H1 (cell line): ENCODE measurements at regions not wholly inside any gene's neighbourhood (a gene's known extent, or its start where the extent isn't known, plus 50 kb on each side); places are given as distances from the start of the nearest gene placed in this dataset.
A peak's percentile ranks its signal among the peaks of the same experiment; 100 is the strongest.

Experiments used
- CTCF ChIA-PET: fragments of 300-600 bp; sonication (Branson Sonifier 250); formaldehyde crosslinking; loops from one replicate; lab custom pipeline; 2021; ENCODE audit not compliant: partially characterized antibody; lab: Charles Lee
- POLR2A ChIA-PET: fragments of 300-600 bp; sonication (Branson Sonifier 250); formaldehyde crosslinking; loops from one replicate; lab custom pipeline; 2021; ENCODE audit warnings: inconsistent platforms; ENCODE audit not compliant: partially characterized antibody; lab: Charles Lee
- DNase-seq, 2 experiments: peaks; one replicate each; pipeline versions ENCODE4 v3.0.0 to v3.0.0-alpha.2; 2010 to 2022; ENCODE audit warnings: low spot score in 2 of 2, low read depth in 1 of 2, mixed read lengths in 1 of 2
- FAIRE-seq: peaks from 2 replicates; lab custom pipeline; 2011; peaks lifted over from hg19 to GRCh38; lab: Jason Lieb, UNC
- H2AFZ ChIP-seq: 2 replicates; pipeline ENCODE4 v1.8.1; 2012; ENCODE audit warnings: low read length, inconsistent platforms
- H2AK5ac ChIP-seq: 2 replicates; pipeline ENCODE4 v1.6.1; 2013; ENCODE audit warnings: low read depth, low read length
- H2BK120ac ChIP-seq: replicated peaks from 2 replicates; pipeline ENCODE3; 2013; ENCODE audit warnings: low read depth, low read length, inconsistent platforms
- H2BK12ac ChIP-seq: 2 replicates; pipeline ENCODE4 v1.6.1; 2013; ENCODE audit warnings: low read depth, low read length
- H2BK15ac ChIP-seq: 2 replicates; pipeline ENCODE4 v1.6.1; 2013; ENCODE audit warnings: low read length
- H2BK20ac ChIP-seq: 2 replicates; pipeline ENCODE4 v1.6.1; 2013; ENCODE audit warnings: low read length
- H2BK5ac ChIP-seq: 2 replicates; pipeline ENCODE4 v1.6.1; 2013; ENCODE audit warnings: low read depth, low read length
- H3K14ac ChIP-seq: 2 replicates; pipeline ENCODE4 v1.6.1; 2013; ENCODE audit warnings: inconsistent platforms; ENCODE audit not compliant: insufficient read length
- H3K18ac ChIP-seq: 2 replicates; pipeline ENCODE4 v1.6.1; 2013; ENCODE audit warnings: low read length; ENCODE audit errors: extremely low read depth
- H3K23ac ChIP-seq: 2 replicates; pipeline ENCODE4 v1.6.1; 2013; ENCODE audit warnings: inconsistent platforms; ENCODE audit not compliant: insufficient read length
- H3K23me2 ChIP-seq: 2 replicates; pipeline ENCODE4 v1.6.1; 2013; ENCODE audit warnings: low read depth, low read length
- H3K27ac ChIP-seq: 2 replicates; pipeline ENCODE4 v1.6.1; 2011; ENCODE audit warnings: low read depth, low read length, inconsistent platforms
- H3K27me3 ChIP-seq, 4 experiments: replicated peaks in 1 of 4; 1 replicate in 1 of 4; 2 replicates in 3 of 4; pipeline versions ENCODE4 v1.6.1 to v1.8.1; 2011 to 2013; ENCODE audit warnings: low read length in 3 of 4, mild to moderate bottlenecking in 3 of 4, inconsistent platforms in 2 of 4, mixed read lengths in 2 of 4, moderate library complexity in 1 of 4; ENCODE audit not compliant: control insufficient read depth in 3 of 4, insufficient read depth in 3 of 4; ENCODE audit errors: extremely low read depth in 1 of 4
- H3K36me3 ChIP-seq, 4 experiments: 2 replicates each; pipeline versions ENCODE4 v1.6.1 to v1.8.1; 2011 to 2013; ENCODE audit warnings: mild to moderate bottlenecking in 4 of 4, low read length in 3 of 4, moderate library complexity in 2 of 4, control low read depth in 1 of 4, inconsistent platforms in 1 of 4; ENCODE audit not compliant: insufficient read depth in 4 of 4, control insufficient read depth in 2 of 4
- H3K4ac ChIP-seq: replicated peaks from 2 replicates; pipeline ENCODE3; 2013; ENCODE audit warnings: low read length, low read depth, mixed read lengths, inconsistent platforms; ENCODE audit not compliant: insufficient read length
- H3K4me1 ChIP-seq, 4 experiments: replicated peaks in 1 of 4; 1 replicate in 1 of 4; 2 replicates in 3 of 4; pipeline versions ENCODE4 v1.6.1 to v1.8.1; 2011 to 2013; ENCODE audit warnings: low read length in 3 of 4, inconsistent platforms in 2 of 4, mixed read lengths in 1 of 4; ENCODE audit not compliant: insufficient read depth in 4 of 4, control insufficient read depth in 3 of 4
- H3K4me2 ChIP-seq, 2 experiments: 2 replicates each; pipeline versions ENCODE4 v1.6.1 to v1.8.1; 2011 to 2013; ENCODE audit warnings: low read depth in 2 of 2, low read length in 2 of 2, control low read depth in 1 of 2, inconsistent platforms in 1 of 2, mild to moderate bottlenecking in 1 of 2; ENCODE audit not compliant: insufficient read depth in 1 of 2
- H3K4me3 ChIP-seq, 4 experiments: fragments of 200-600, 300-600 bp in 1 of 4; sonication (generic), shearing (Covaris generic), sonication (Bioruptor Twin) in 1 of 4; 2 replicates each; pipeline versions ENCODE4 v1.5.1 to v1.8.1; 2011 to 2016; ENCODE audit warnings: low read length in 4 of 4, low read depth in 3 of 4, control low read depth in 2 of 4, inconsistent platforms in 2 of 4, mild to moderate bottlenecking in 2 of 4, mixed read lengths in 1 of 4, moderate library complexity in 1 of 4; ENCODE audit not compliant: insufficient read depth in 2 of 4; ENCODE audit errors: extremely low read depth in 1 of 4
- H3K56ac ChIP-seq: replicated peaks from 2 replicates; pipeline ENCODE3; 2013; ENCODE audit warnings: low read depth, mild to moderate bottlenecking, mixed read lengths, low read length, inconsistent platforms; ENCODE audit not compliant: insufficient read length
- H3K79me1 ChIP-seq: 2 replicates; pipeline ENCODE4 v1.6.1; 2013; ENCODE audit warnings: low read depth, low read length, control low read depth
- H3K79me2 ChIP-seq, 2 experiments: 2 replicates each; pipeline versions ENCODE4 v1.6.1 to v1.8.1; 2012 to 2013; ENCODE audit warnings: low read length in 2 of 2, mild to moderate bottlenecking in 2 of 2, inconsistent platforms in 1 of 2; ENCODE audit not compliant: insufficient read depth in 2 of 2, control insufficient read depth in 1 of 2
- H3K9ac ChIP-seq, 4 experiments: replicated peaks in 1 of 4; 1 replicate in 1 of 4; 2 replicates in 3 of 4; pipeline versions ENCODE4 v1.6.1 to v1.8.1; 2011 to 2013; ENCODE audit warnings: low read depth in 3 of 4, low read length in 3 of 4, control low read depth in 2 of 4, mild to moderate bottlenecking in 2 of 4, moderate library complexity in 2 of 4, inconsistent platforms in 1 of 4; ENCODE audit errors: extremely low read depth in 1 of 4
- H3K9me3 ChIP-seq, 2 experiments: 2 replicates each; pipeline versions ENCODE4 v1.6.1 to v1.8.1; 2012 to 2013; ENCODE audit warnings: mild to moderate bottlenecking in 2 of 2, moderate library complexity in 2 of 2, control low read depth in 1 of 2, inconsistent platforms in 1 of 2, low read depth in 1 of 2, low read length in 1 of 2, mixed read lengths in 1 of 2; ENCODE audit not compliant: insufficient read depth in 2 of 2
- H4K20me1 ChIP-seq, 2 experiments: replicated peaks in 1 of 2; 2 replicates each; pipeline versions ENCODE3 to v1.8.1; 2011 to 2013; ENCODE audit warnings: inconsistent platforms in 2 of 2, low read length in 2 of 2, mild to moderate bottlenecking in 1 of 2; ENCODE audit not compliant: insufficient read depth in 2 of 2, control insufficient read depth in 1 of 2
- H4K5ac ChIP-seq: 2 replicates; pipeline ENCODE4 v1.6.1; 2013; ENCODE audit warnings: low read length, low read depth, mixed read lengths, inconsistent platforms; ENCODE audit not compliant: insufficient read length
- H4K8ac ChIP-seq: 2 replicates; pipeline ENCODE4 v1.8.0; 2013; ENCODE audit warnings: mild to moderate bottlenecking, moderate library complexity, low read length, inconsistent platforms; ENCODE audit not compliant: insufficient read depth; ENCODE audit errors: extremely low read depth
- H4K91ac ChIP-seq: replicated peaks from 2 replicates; pipeline ENCODE3; 2013; ENCODE audit warnings: low read length, mixed read lengths, inconsistent platforms; ENCODE audit not compliant: insufficient read length
- ATF2 ChIP-seq: IDR thresholded peaks from 2 replicates; pipeline ENCODE4 v1.6.1; 2012; ENCODE audit warnings: low read length, inconsistent platforms
- KDM1A ChIP-seq: fragments of 200-600, 300-600 bp; sonication (generic); IDR thresholded peaks from 2 replicates; pipeline ENCODE4 v1.7.1; 2016; ENCODE audit warnings: mild to moderate bottlenecking, low read length, borderline replicate concordance
- KDM4A ChIP-seq: IDR thresholded peaks from one replicate; pipeline ENCODE4 v1.7.1; 2012; ENCODE audit warnings: low read depth, mild to moderate bottlenecking, moderate library complexity, low read length, inconsistent platforms; ENCODE audit not compliant: severe bottlenecking
- RBBP5 ChIP-seq: IDR thresholded peaks from 2 replicates; pipeline ENCODE4 v1.7.1; 2012; ENCODE audit warnings: low read depth, mild to moderate bottlenecking, inconsistent platforms, low read length, moderate library complexity, borderline replicate concordance
- SP4 ChIP-seq: IDR thresholded peaks from 2 replicates; pipeline ENCODE4 v1.6.1; 2012; ENCODE audit warnings: low read length, inconsistent platforms
- SRF ChIP-seq: IDR thresholded peaks from 2 replicates; pipeline ENCODE4 v1.6.1; 2011; ENCODE audit warnings: mild to moderate bottlenecking, low read depth, low read length, moderate library complexity
- TCF12 ChIP-seq: IDR thresholded peaks from 2 replicates; pipeline ENCODE4 v1.6.1; 2011; ENCODE audit warnings: low read depth, mild to moderate bottlenecking, low read length
- USF2 ChIP-seq: IDR thresholded peaks from 2 replicates; pipeline ENCODE4 v1.6.1; 2011; ENCODE audit warnings: low read length, improper control_type of control experiment
- WGBS, 2 experiments: shearing (Covaris generic) in 1 of 2; methylation state at CpG; one replicate each; pipeline versions ENCODE4 v1.1.6 to v1.1.7; 2013 to 2015; ENCODE audit warnings: low lambda C conversion rate in 2 of 2, mixed read lengths in 2 of 2, inconsistent platforms in 1 of 2, low coverage in 1 of 2, missing lambda C conversion rate in 1 of 2; ENCODE audit not compliant: insufficient replicate concordance in 2 of 2, insufficient coverage in 1 of 2, insufficient read length in 1 of 2; ENCODE audit errors: extremely low coverage in 1 of 2, missing lambda C conversion rate in 1 of 2; 5-methylcytosine and 5-hydroxymethylcytosine counted together

- WGBS, 2 experiments, result 95% methylated on average over 5 of the region's 5 CpGs; no CpG with 5 or more reads in 1 of the 2 experiments
- FAIRE-seq (no peak), DNase-seq (no peak)
- Histone ChIP-seq H3K4me3 (no peak overlapping the region), H3K79me1 (no peaks in the 10 kb centered on the region), H3K56ac (no peak overlapping the region), H4K20me1 (no peaks in the 10 kb centered on the region), H2AK5ac (no peak overlapping the region), H4K8ac (no peak overlapping the region), H3K9me3 (no peaks in the 10 kb centered on the region), H2BK15ac (no peak overlapping the region), H3K4me2 (no peak overlapping the region), H3K4me1 (peaks cover 0 to 5% (median 0%) of the 10 kb centered on the region in 4 experiments; a peak in 1 of 7 replicates), H3K18ac (no peak overlapping the region), H2BK20ac (no peak overlapping the region), H4K91ac (no peak overlapping the region), H3K4ac (no peak overlapping the region), H2BK120ac (no peak overlapping the region), H3K23me2 (no peaks in the 10 kb centered on the region), H4K5ac (no peak overlapping the region), H2AFZ (peak overlapping the region; percentile 95; the same call in 1 of the 2 replicates), H3K27me3 (no peaks in the 10 kb centered on the region), H3K27ac (no peak overlapping the region), H3K79me2 (no peaks in the 10 kb centered on the region), H2BK5ac (no peak overlapping the region), H3K23ac (no peak overlapping the region), H3K36me3 (no peaks in the 10 kb centered on the region), H3K14ac (no peak overlapping the region), H2BK12ac (no peak overlapping the region), H3K9ac (no peak overlapping the region)
- TF ChIP-seq SRF (no peak), ATF2 (no peak), KDM1A (no peak), TCF12 (no peak), RBBP5 (no peak), SP4 (no peak), USF2 (no peak), KDM4A (no peak)
- ChIA-PET POLR2A (no interaction called here), CTCF (no interaction called here)
These were observed 567.9 kb upstream of the CITED2 start for GRCh38 chr6:139942331-139942730.
